Cardiac fibroblast (primary cell): ENCODE measurements at regions not wholly inside any gene's neighbourhood (a gene's known extent, or its start where the extent isn't known, plus 50 kb on each side); places are given as distances from the start of the nearest gene placed in this dataset.

Source experiments
- DNase-seq, 2 donors: peaks; one replicate each; pipeline versions ENCODE4 v3.0.0 to v3.0.0-alpha.2; 2010; ENCODE audit warnings: low read depth in 2 of 2
- H3K4me3 ChIP-seq, 2 donors: replicated peaks in 1 of 2; 1 replicate in 1 of 2; 2 replicates in 1 of 2; pipeline ENCODE4 v1.5.1; 2011; ENCODE audit warnings: low read depth in 2 of 2, low read length in 2 of 2, mild to moderate bottlenecking in 2 of 2, moderate library complexity in 1 of 2
- CTCF ChIP-seq: IDR thresholded peaks from one replicate; pipeline ENCODE4 v1.5.1; 2011; ENCODE audit warnings: low read depth, mild to moderate bottlenecking, low read length, inconsistent platforms

- no peak for TF ChIP-seq CTCF
- no peak overlapping the region for H3K4me3 ChIP-seq
- no peak for DNase-seq
Observed at GRCh38 chr14:34012369-34012768, 61.5 kb upstream of the EGLN3 start.

- H3K4me3 ChIP-seq: no peak overlapping the region
- no peak for TF ChIP-seq CTCF
- no peak for DNase-seq
Observed at GRCh38 chr14:34009956-34010355, 59.1 kb upstream of the EGLN3 start.

GRCh38 chr14:34007902-34008301 is 57.0 kb upstream of the EGLN3 start:
- H3K4me3 ChIP-seq: no peak overlapping the region
- DNase-seq: no peak
- TF ChIP-seq CTCF: no peak

GRCh38 chr14:34005901-34006300 is 55.0 kb upstream of the EGLN3 start:
- no peak for DNase-seq

GRCh38 chr14:34004881-34005280 is 54.0 kb upstream of the EGLN3 start:
- no peak overlapping the region for H3K4me3 ChIP-seq
- TF ChIP-seq CTCF: no peak
- DNase-seq: no peak

More at GRCh38 chr14:34005901-34006300, 55.0 kb upstream of the EGLN3 start:
- no peak overlapping the region for H3K4me3 ChIP-seq
- no peak for TF ChIP-seq CTCF

- H3K4me3 ChIP-seq: no peak overlapping the region
- TF ChIP-seq CTCF: no peak
- no peak for DNase-seq
Observed at GRCh38 chr14:34003691-34004090, 52.8 kb upstream of the EGLN3 start.

GRCh38 chr14:34003082-34003668 is 52.3 kb upstream of the EGLN3 start:
- DNase-seq: no peak
- TF ChIP-seq CTCF: no peak
- H3K4me3 ChIP-seq: no peak overlapping the region
